Skin epidermis (tissue), 12 donors: ENCODE measurements at regions not wholly inside any gene's neighbourhood (a gene's known extent, or its start where the extent isn't known, plus 50 kb on each side); places are given as distances from the start of the nearest gene placed in this dataset.
"Not testable (repeated sequence)": the region's sequence is repeated elsewhere in the genome, so short reads cannot be mapped to it uniquely, and the experiment has no call there.

Experiments used
- H3K27ac ChIP-seq, 21 experiments: fragments of 200-600 bp; sonication (generic) in 11 of 21; one replicate each; pipeline ENCODE4 v1.5.0; 2020; ENCODE audit warnings: mild to moderate bottlenecking in 3 of 21, inconsistent platforms in 2 of 21, moderate library complexity in 2 of 21
- H3K4me3 ChIP-seq, 7 experiments: fragments of 200-600 bp; sonication (generic) in 2 of 7; one replicate each; pipeline ENCODE4 v1.5.0; 2020; ENCODE audit warnings: inconsistent platforms in 2 of 7, mild to moderate bottlenecking in 2 of 7, moderate library complexity in 1 of 7

- H3K27ac ChIP-seq, H3K4me3 ChIP-seq: not testable (repeated sequence)
Observed at GRCh38 chr19:27707026-27707425, 1505.9 kb downstream of the UQCRFS1 start.

GRCh38 chr19:27705896-27706295, 1507.1 kb downstream of the UQCRFS1 start:
- Histone ChIP-seq H3K27ac (no peak overlapping the region), H3K4me3 (no peak overlapping the region)

GRCh38 chr19:27694361-27695055, 1518.4 kb downstream of the UQCRFS1 start:
- Histone ChIP-seq H3K27ac (no peak overlapping the region), H3K4me3 (no peak overlapping the region)

GRCh38 chr19:27691991-27692390, 1521.0 kb downstream of the UQCRFS1 start:
- Histone ChIP-seq H3K27ac (no peak overlapping the region), H3K4me3 (no peak overlapping the region)

GRCh38 chr19:27689734-27690241, 1523.2 kb downstream of the UQCRFS1 start:
- H3K4me3 ChIP-seq, result no peak overlapping the region

GRCh38 chr19:27684293-27684692, 1528.7 kb downstream of the UQCRFS1 start:
- Histone ChIP-seq H3K4me3 (no peak overlapping the region), H3K27ac (no peak overlapping the region)

More at GRCh38 chr19:27689734-27690241, 1523.2 kb downstream of the UQCRFS1 start:
- H3K27ac ChIP-seq, result no peak overlapping the region

- Histone ChIP-seq H3K4me3 (no peak overlapping the region), H3K27ac (no peak overlapping the region)
Observed at GRCh38 chr19:27681972-27682371, 1531.0 kb downstream of the UQCRFS1 start.

GRCh38 chr19:27679905-27680304, 1533.0 kb downstream of the UQCRFS1 start:
- H3K4me3 ChIP-seq, result no peak overlapping the region
- H3K27ac ChIP-seq, result no peak overlapping the region

GRCh38 chr19:27679399-27679798, 1533.6 kb downstream of the UQCRFS1 start:
- no peak overlapping the region for H3K27ac ChIP-seq

GRCh38 chr19:27676877-27677276, 1536.1 kb downstream of the UQCRFS1 start:
- Histone ChIP-seq H3K4me3 (no peak overlapping the region), H3K27ac (no peak overlapping the region)

More at GRCh38 chr19:27679399-27679798, 1533.6 kb downstream of the UQCRFS1 start:
- no peak overlapping the region for H3K4me3 ChIP-seq

GRCh38 chr19:27676334-27676733, 1536.6 kb downstream of the UQCRFS1 start:
- Histone ChIP-seq H3K27ac (no peak overlapping the region), H3K4me3 (no peak overlapping the region)

- Histone ChIP-seq H3K27ac (no peak overlapping the region), H3K4me3 (no peak overlapping the region)
Observed at GRCh38 chr19:27675771-27676170, 1537.2 kb downstream of the UQCRFS1 start.

- Histone ChIP-seq H3K4me3 (no peak overlapping the region), H3K27ac (no peak overlapping the region)
Observed at GRCh38 chr19:27674701-27675100, 1538.2 kb downstream of the UQCRFS1 start.

GRCh38 chr19:27673986-27674385, 1539.0 kb downstream of the UQCRFS1 start:
- Histone ChIP-seq H3K4me3 (no peak overlapping the region), H3K27ac (no peak overlapping the region)

GRCh38 chr19:27672309-27673047, 1540.5 kb downstream of the UQCRFS1 start:
- Histone ChIP-seq H3K4me3 (no peak overlapping the region), H3K27ac (no peak overlapping the region)

GRCh38 chr19:27671876-27672275, 1541.1 kb downstream of the UQCRFS1 start:
- H3K4me3 ChIP-seq, result no peak overlapping the region
- no peak overlapping the region for H3K27ac ChIP-seq

- no peak overlapping the region for H3K4me3 ChIP-seq
- no peak overlapping the region for H3K27ac ChIP-seq
Observed at GRCh38 chr19:27660428-27660827, 1552.5 kb downstream of the UQCRFS1 start.

GRCh38 chr19:27657271-27658051, 1555.5 kb downstream of the UQCRFS1 start:
- H3K4me3 ChIP-seq, result no peak overlapping the region
- H3K27ac ChIP-seq, result no peak overlapping the region

- Histone ChIP-seq H3K27ac (no peak overlapping the region), H3K4me3 (no peak overlapping the region)
Observed at GRCh38 chr19:27654266-27654990, 1558.5 kb downstream of the UQCRFS1 start.

GRCh38 chr19:27652796-27653195, 1560.2 kb downstream of the UQCRFS1 start:
- Histone ChIP-seq H3K27ac (no peak overlapping the region), H3K4me3 (no peak overlapping the region)
